ENCODE measurements at regions not wholly inside any gene's neighbourhood (a gene's known extent, or its start where the extent isn't known, plus 50 kb on each side); places are given as distances from the start of the nearest gene placed in this dataset.

DNA sequence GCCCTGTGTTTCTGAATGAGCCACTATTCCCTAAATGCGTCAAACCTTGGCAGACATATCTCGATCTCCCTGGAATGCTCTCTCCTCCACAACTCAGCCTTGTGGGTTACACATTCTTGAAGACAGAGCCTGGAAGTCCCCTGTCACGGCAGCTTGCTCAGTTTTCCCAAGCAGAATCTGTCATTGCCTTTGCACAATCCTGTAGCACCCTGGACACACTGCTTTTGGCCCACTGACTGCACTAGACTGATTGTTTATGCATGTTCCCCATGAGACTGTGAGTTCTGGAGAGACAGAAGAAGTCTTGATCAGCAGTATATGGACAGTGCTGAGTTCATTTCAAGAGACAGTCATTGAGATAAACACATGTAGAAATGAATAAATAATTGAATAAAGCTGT is 406.7 kb downstream of the CD83 start:
- Histone ChIP-seq H3K27ac (ENCODE audit: low read depth, low read length, poor library complexity, severe bottlenecking) (no peak overlapping the region), H3K4me1 (ENCODE audit: insufficient read depth, low read length, poor library complexity, severe bottlenecking) (no peaks in the 10 kb centered on the region), H3K36me3 (ENCODE audit: insufficient read depth, low read length) (no peaks in the 10 kb centered on the region), H4K20me1 (ENCODE audit: insufficient read depth, low read length) (no peaks in the 10 kb centered on the region), H3K4me3 (ENCODE audit: low read depth, low read length, poor library complexity, severe bottlenecking) (no peak overlapping the region), H2AFZ (ENCODE audit: low read length) (no peak overlapping the region), H3K79me2 (ENCODE audit: insufficient read depth, low read depth, low read length) (no peaks in the 10 kb centered on the region), H3K9me2 (ENCODE audit: insufficient read depth, low read length) (no peaks in the 10 kb centered on the region), H3K9me3 (ENCODE audit: low read length) (no peaks in the 10 kb centered on the region; the same call in 1 of the 2 replicates), H3K4me2 (ENCODE audit: low read length) (no peak overlapping the region)
- DNase-seq (ENCODE audit: low spot score), result no peak
- TF ChIP-seq, protein P1, sequence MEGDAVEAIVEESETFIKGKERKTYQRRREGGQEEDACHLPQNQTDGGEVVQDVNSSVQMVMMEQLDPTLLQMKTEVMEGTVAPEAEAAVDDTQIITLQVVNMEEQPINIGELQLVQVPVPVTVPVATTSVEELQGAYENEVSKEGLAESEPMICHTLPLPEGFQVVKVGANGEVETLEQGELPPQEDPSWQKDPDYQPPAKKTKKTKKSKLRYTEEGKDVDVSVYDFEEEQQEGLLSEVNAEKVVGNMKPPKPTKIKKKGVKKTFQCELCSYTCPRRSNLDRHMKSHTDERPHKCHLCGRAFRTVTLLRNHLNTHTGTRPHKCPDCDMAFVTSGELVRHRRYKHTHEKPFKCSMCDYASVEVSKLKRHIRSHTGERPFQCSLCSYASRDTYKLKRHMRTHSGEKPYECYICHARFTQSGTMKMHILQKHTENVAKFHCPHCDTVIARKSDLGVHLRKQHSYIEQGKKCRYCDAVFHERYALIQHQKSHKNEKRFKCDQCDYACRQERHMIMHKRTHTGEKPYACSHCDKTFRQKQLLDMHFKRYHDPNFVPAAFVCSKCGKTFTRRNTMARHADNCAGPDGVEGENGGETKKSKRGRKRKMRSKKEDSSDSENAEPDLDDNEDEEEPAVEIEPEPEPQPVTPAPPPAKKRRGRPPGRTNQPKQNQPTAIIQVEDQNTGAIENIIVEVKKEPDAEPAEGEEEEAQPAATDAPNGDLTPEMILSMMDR (conservative IDR thresholded peaks at IDR 0.05; ENCODE audit: low read length), result no peak
- no peak for TF ChIP-seq EZH2phosphoT487 (IDR thresholded peaks at IDR 0.05; ENCODE audit: borderline replicate concordance, low read depth, low read length)
- ChIA-PET CTCF (ENCODE audit: unreplicated experiment) (no interaction called here), POLR2A (no interaction called here)
- intact Hi-C loops (cut with micrococcal nuclease; ENCODE audit: unreplicated experiment), result no loop called here
- no TSS peak for BruUV-seq (replicated peaks)

DNA sequence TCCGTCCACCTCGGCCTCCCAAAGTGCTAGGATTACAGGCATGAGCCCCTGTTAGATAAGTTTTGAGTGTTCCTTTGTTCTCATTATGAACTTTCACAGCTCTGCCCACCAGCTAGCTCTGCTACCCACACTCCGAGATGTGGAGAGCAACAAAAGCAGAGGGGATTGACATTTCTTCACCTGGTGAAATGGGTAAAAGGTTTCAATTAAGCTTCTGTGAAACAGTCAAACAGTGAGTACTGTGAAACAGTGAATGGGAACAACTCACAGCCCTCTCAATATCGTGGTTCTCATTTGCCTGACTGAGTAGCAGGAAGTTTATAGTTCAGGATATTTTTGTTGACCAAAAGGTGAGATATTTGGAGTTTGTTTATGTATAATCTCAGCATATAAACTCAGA is 412.8 kb downstream of the CD83 start:
- no peaks in the 10 kb centered on the region for H3K36me3 ChIP-seq (ENCODE audit: insufficient read depth, low read length)
- peak overlapping the region; percentile 27; the same call in 1 of the 2 replicates for H2AFZ ChIP-seq (ENCODE audit: low read length)
- H3K79me2 ChIP-seq (ENCODE audit: insufficient read depth, low read depth, low read length), result no peaks in the 10 kb centered on the region
- DNase-seq (ENCODE audit: low spot score), result no peak
- ChIA-PET POLR2A (interaction anchor here (0.6 to 1.0 kb wide), 4 partner anchors 14 to 1003 kb away, joined by 3 to 5 read pairs (median 4); no protein-coding TSS in a partner anchor), CTCF (ENCODE audit: unreplicated experiment) (no interaction called here)
- no TSS peak for BruUV-seq (replicated peaks)
- H3K4me1 ChIP-seq (ENCODE audit: insufficient read depth, low read length, poor library complexity, severe bottlenecking), result no peaks in the 10 kb centered on the region
- TF ChIP-seq, protein P1 (conservative IDR thresholded peaks at IDR 0.05; ENCODE audit: low read length), result no peak
- TF ChIP-seq EZH2phosphoT487 (IDR thresholded peaks at IDR 0.05; ENCODE audit: borderline replicate concordance, low read depth, low read length), result no peak
- no peaks in the 10 kb centered on the region; the same call in 1 of the 2 replicates for H3K9me3 ChIP-seq (ENCODE audit: low read length)
- no peak overlapping the region for H3K4me2 ChIP-seq (ENCODE audit: low read length)
- H4K20me1 ChIP-seq (ENCODE audit: insufficient read depth, low read length), result no peaks in the 10 kb centered on the region
- no peak overlapping the region for H3K27ac ChIP-seq (ENCODE audit: low read depth, low read length, poor library complexity, severe bottlenecking)
- no peak overlapping the region for H3K4me3 ChIP-seq (ENCODE audit: low read depth, low read length, poor library complexity, severe bottlenecking)
- no peaks in the 10 kb centered on the region for H3K9me2 ChIP-seq (ENCODE audit: insufficient read depth, low read length)
- intact Hi-C loops (cut with micrococcal nuclease; ENCODE audit: unreplicated experiment), result no loop called here

DNA sequence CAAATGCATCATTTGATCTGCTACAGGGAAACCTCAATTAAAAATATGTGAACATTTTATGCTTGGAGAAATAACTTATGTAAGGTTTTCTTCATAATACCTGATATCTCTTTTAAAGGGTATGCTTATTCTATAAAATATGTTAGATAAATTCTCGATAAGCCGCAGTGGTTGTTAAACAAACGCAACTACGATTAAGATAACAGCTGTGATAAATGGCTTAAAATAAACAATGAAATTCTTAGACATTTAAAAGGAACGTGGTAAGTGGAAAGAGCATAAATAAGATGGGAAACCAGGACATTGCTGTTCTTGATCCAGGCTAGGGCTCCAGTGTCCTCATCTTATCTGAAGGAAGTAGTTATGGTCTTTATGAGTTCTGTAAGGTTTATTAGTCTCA is 415.9 kb downstream of the CD83 start:
- Histone ChIP-seq H2AFZ (ENCODE audit: low read length) (no peak overlapping the region), H3K4me3 (ENCODE audit: low read depth, low read length, poor library complexity, severe bottlenecking) (no peak overlapping the region), H4K20me1 (ENCODE audit: insufficient read depth, low read length) (no peaks in the 10 kb centered on the region), H3K27ac (ENCODE audit: low read depth, low read length, poor library complexity, severe bottlenecking) (no peak overlapping the region), H3K36me3 (ENCODE audit: insufficient read depth, low read length) (no peaks in the 10 kb centered on the region), H3K4me1 (ENCODE audit: insufficient read depth, low read length, poor library complexity, severe bottlenecking) (no peaks in the 10 kb centered on the region), H3K9me3 (ENCODE audit: low read length) (no peaks in the 10 kb centered on the region), H3K79me2 (ENCODE audit: insufficient read depth, low read depth, low read length) (no peaks in the 10 kb centered on the region), H3K9me2 (ENCODE audit: insufficient read depth, low read length) (no peaks in the 10 kb centered on the region), H3K4me2 (ENCODE audit: low read length) (no peak overlapping the region)
- intact Hi-C loops (cut with micrococcal nuclease; ENCODE audit: unreplicated experiment), result no loop called here
- ChIA-PET POLR2A (interaction anchor here (0.6 to 1.1 kb wide), 6 partner anchors 11 to 744 kb away, joined by 3 to 7 read pairs (median 4); no protein-coding TSS in a partner anchor), CTCF (ENCODE audit: unreplicated experiment) (no interaction called here)
- DNase-seq (ENCODE audit: low spot score), result no peak
- TF ChIP-seq EZH2phosphoT487 (IDR thresholded peaks at IDR 0.05; ENCODE audit: borderline replicate concordance, low read depth, low read length), result no peak
- TF ChIP-seq, protein P1 (conservative IDR thresholded peaks at IDR 0.05; ENCODE audit: low read length), result no peak
- no TSS peak for BruUV-seq (replicated peaks)
